Thyroid gland (tissue), 4 donors: ENCODE measurements at regions not wholly inside any gene's neighbourhood (a gene's known extent, or its start where the extent isn't known, plus 50 kb on each side); places are given as distances from the start of the nearest gene placed in this dataset.

Source experiments
- CTCF ChIP-seq, 6 experiments: fragments of 200-600 bp in 3 of 6; fragments of 450-650 bp in 3 of 6; sonication (generic) in 3 of 6; IDR thresholded peaks; one replicate each; pipeline ENCODE4 v1.5.1; 2016 to 2019; ENCODE audit warnings: antibody characterized with exemption in 6 of 6, mild to moderate bottlenecking in 2 of 6, inconsistent platforms in 1 of 6, moderate library complexity in 1 of 6
- POLR2A ChIP-seq, 2 donors: fragments of 450-650 bp; IDR thresholded peaks; one replicate each; pipeline ENCODE4 v1.6.1; 2017; ENCODE audit warnings: antibody characterized with exemption in 2 of 2, mild to moderate bottlenecking in 2 of 2, moderate library complexity in 1 of 2

GRCh38 chr11:79758325-79758724 is 317.5 kb upstream of the TENM4 start:
- TF ChIP-seq CTCF (IDR thresholded peaks at IDR 0.05) (no peak), POLR2A (IDR thresholded peaks at IDR 0.05) (no peak)
